ELR (cell line): ENCODE measurements at regions not wholly inside any gene's neighbourhood (a gene's known extent, or its start where the extent isn't known, plus 50 kb on each side); places are given as distances from the start of the nearest gene placed in this dataset.

Experiments
- DNase-seq: peaks from one replicate; pipeline ENCODE4 v3.0.0-alpha.2; 2015; ENCODE audit warnings: low read depth

GRCh38 chr4:161132715-161133425 is 1030.9 kb downstream of the FSTL5 start:
- no peak for DNase-seq

GRCh38 chr4:161121451-161121850 is 1042.3 kb downstream of the FSTL5 start:
- peak; percentile 60 for DNase-seq

GRCh38 chr4:161101881-161102280 is 1061.9 kb downstream of the FSTL5 start:
- peak; percentile 36 for DNase-seq

GRCh38 chr4:161097821-161098220 is 1066.0 kb downstream of the FSTL5 start:
- DNase-seq, result no peak

GRCh38 chr4:161061046-161061445 is 1102.8 kb downstream of the FSTL5 start:
- no peak for DNase-seq
